Activated CD4-positive, alpha-beta T cell treated with anti-CD3 and anti-CD28 coated beads, Interleukin-2, Interleukin-6, amounts not matched to agents 100 ng/mL and 50 ng/mL, durations not matched to agents 16 hours and 8 hours (primary cell): ENCODE measurements at regions not wholly inside any gene's neighbourhood (a gene's known extent, or its start where the extent isn't known, plus 50 kb on each side); places are given as distances from the start of the nearest gene placed in this dataset.

ENCODE experiments used
- DNase-seq: peaks from one replicate; pipeline ENCODE4 v3.0.0-alpha.2; 2020

DNA sequence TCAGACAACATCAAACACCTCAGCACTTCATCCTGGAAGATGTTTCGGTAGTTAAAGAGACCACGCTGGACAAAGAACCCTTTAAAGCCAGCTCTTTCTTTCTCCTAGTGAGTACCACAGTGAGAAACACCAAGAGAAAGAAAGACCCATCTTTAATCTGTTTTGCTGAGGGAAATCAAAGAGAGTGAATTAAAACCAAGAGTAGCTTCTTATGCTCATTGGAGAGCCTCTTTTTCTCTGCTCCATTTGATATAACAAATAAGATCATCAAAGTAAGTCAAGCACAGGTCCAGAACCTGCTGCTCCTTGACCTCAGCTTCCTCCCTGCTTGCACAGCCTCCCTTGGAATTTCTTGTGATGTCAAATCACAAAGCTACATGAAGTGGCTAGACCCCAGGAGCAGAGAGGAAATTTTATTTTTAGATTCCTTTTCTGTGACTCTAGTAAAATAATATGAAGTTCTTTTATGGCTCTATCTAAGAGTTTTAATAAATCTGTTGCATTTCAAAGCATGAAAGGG, 436.4 kb downstream of the C3orf38 start:
- DNase-seq, result no peak

- DNase-seq, result no peak
Measured at GRCh38 chr3:88589138-88589537, 439.4 kb downstream of the C3orf38 start.

DNA sequence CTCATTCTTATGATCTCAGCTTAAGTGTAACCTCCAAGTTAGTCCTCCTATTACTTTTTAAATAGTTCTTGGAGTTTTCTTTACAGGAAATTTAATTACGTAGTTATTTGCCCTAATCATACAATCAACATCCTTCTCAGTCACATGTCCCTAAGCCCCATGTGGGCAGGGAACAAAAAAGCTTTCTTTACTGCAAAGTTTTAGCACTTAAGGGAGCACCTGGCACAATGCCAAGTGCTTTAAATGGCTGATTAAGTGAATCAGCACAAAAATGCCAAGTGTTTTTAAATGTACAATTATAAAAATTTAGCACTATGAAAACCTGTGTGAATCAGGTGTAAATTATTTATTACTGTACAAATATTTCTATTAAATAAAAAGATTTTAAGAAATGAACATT, 445.3 kb downstream of the C3orf38 start:
- DNase-seq, result no peak

DNA sequence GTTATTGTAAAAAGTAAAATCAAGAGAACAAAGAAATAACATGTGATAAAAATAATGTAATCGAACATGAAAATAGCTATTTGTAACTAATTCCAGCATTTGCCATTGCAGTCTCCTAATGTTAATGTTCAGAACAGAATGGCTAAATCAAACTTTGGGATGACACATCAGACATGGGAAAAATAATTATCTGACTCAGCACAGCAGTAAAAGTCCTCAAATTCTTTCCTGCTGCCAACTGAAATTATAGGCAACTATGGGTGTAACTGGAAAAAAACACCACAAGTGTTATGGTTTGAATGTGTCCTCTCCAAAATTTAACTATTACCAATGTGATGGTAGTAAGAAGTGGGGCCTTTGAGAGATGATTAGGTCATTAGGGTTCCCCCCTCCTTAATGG, 446.7 kb downstream of the C3orf38 start:
- no peak for DNase-seq

- DNase-seq, result no peak
Measured at GRCh38 chr3:88610820-88611219, 461.1 kb downstream of the C3orf38 start.

DNA sequence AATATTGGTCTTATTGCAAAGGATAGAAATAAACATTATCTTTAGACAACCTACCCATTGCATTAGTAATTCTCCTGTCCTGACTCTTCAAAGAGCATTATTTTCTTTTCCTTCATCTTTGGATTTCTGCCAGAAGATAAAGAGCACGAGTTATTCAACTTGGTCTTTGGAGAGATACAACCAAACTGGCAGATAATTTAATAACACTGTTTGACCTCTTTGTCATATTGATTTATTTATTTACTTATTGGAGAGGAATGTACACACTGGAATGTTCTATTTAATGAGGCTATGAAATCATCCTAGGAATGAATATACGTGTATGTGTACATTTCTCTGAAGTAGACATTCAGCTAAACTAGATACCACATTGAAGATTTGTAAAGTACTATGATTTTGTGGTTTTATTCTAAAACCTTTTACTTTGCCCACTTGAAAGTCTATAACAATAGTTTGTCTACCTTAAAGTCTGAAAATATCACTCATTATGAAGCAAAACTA, 462.1 kb downstream of the C3orf38 start:
- DNase-seq, result no peak

DNA sequence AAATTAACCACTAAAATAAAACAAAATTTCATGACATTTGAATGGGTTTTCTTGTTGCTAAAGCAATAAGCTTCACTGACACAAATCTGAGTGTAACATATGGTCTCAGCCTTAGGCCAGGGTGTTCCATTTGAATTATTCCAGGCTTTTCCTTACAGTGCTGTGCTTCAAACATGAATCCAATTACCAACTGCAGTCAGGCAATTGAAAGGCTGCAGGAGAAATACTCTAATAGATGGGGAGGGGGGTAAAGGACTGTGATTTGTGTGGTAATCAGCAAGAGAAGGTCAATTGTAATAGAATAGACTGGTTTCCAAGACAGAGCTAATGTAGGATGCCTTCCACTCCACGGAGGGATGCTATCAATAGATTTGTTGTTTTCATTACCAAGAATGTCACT, 466.7 kb downstream of the C3orf38 start:
- no peak for DNase-seq

- no peak for DNase-seq
Measured at GRCh38 chr3:88617283-88617682, 467.5 kb downstream of the C3orf38 start.

GRCh38 chr3:88618021-88618645, 468.4 kb downstream of the C3orf38 start:
- DNase-seq, result no peak

DNA sequence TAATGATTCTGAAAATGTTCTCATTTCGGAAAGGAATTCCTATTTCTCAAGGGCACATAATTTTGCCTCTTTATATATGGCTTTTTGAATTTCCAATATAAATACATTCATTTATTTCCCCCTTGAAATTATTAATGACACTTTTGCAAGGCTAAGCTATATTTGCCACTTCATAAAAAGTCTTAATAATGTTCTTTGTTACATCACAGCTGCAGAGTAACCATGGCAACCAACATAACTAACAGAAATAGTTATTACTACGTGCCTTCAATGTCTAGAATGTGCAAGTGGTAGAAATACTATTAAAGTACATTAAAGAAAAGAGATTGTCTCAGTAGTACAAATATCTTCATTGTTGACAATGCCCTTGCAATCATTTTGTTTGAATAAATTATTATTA, 471.8 kb downstream of the C3orf38 start:
- DNase-seq, result no peak

DNA sequence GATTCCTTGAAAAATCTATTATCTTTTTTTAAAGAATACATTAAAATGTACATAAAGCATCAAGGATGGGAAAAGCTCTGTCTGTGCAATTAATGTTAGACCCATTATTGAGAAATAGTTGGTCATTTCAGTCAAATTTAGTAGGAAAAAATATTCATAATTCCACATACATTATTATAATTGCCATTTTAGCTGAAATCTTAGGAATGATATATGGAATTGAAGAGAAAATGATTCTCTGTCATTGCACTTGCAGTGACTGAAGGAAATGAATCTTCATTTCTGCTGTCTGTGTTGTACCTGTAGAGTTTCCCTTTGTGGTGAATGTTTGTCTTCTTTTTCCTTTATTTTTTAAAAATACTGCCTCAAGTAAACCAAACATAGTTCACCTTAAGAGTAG, 473.9 kb downstream of the C3orf38 start:
- no peak for DNase-seq

DNA sequence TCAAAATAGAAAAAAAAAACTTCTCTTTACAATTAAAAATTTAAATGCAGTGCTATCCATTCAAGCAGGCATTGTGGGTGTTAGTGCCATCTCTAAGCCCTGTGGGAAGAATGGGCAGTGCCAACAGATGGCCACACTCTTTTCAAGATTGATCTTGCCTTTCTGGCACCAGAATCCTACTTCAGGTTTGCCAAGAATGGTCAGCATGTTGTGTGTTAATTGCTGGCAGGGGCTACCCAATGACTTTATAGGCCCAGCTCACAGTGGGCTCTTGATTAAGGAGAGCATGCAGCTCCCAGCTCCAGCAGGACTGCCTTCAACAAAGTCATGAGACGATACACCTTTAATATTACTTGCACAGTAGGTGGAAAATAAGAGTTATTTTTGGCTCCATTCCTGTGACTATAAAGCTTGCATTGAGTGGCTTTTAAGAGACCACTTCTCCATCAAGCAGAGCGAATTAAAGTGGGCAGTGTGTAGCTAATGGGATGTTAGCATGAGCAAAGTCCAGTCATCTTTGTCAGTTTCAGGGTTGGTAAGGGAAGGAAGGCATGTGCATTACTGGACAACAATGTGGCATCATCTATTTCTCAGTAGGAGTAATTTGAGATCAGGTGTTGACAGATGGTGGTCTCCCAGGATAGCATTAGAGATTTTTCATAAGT, 476.8 kb downstream of the C3orf38 start:
- DNase-seq, result no peak

DNA sequence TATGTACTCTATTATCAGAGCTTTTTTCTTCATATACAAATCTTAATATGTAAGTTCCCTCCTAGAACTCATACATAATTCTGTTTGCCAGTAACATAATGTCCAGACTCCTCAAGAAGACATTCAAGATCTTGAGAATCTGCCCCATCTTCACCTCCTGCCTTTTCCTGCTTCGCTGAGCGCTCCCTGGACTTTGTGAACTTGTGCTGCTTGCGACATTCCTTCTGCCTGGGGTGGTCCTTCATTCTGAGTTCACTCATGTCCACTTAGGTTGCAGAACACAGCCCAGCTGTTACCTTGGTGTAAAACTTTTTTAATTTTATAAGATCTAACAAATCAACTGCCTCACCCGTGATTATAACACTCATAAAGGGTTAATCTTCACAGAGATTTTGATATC, 478.5 kb upstream of the EPHA3 start:
- no peak for DNase-seq

DNA sequence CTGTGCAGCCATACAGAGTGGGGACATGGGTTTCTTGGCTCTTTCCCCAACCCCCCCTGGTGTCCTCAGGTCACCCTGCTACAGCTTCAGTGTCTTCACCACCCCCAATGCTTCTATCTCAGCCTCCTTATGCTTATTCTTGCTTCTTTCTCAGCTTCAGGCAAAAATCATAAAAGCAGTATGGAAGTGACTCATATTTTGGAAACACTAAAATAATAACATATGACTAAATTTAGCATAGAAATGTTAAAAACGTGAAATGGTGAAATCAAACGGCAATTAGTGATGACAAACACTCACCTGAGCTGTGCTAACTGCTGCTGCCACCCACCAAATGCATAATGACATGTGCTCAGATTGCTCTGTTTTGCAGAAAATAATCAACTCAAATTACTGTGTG, 475.2 kb upstream of the EPHA3 start:
- no peak for DNase-seq

GRCh38 chr3:88640581-88640980, 466.8 kb upstream of the EPHA3 start:
- no peak for DNase-seq

DNA sequence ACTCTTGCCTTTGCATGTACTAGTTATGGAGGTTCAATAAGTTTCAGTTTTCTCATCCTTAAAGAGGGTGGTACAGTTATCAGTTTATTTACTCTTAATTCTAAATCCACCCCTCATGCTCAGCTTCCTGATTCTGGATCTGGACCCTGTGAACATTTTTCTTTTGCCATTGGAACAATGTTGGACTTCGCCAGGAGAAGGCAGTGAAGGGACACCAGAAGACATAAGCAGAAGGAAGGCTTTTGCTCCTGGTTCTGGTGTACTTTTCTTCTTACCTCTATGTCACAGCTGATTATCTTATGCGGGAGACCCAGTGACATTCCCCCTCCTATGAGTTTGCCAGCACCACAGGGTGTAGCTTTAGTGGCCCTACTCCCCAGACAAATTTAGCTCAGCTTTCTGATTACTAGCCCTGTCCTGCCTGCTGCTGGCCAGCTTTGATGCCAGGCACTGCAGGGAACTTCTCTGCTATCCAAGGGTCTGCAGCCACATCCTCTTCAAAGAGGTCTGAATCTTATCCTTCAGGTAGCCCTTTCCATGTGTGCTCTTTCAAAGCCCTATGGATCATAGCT, 466.3 kb upstream of the EPHA3 start:
- DNase-seq, result no peak

DNA sequence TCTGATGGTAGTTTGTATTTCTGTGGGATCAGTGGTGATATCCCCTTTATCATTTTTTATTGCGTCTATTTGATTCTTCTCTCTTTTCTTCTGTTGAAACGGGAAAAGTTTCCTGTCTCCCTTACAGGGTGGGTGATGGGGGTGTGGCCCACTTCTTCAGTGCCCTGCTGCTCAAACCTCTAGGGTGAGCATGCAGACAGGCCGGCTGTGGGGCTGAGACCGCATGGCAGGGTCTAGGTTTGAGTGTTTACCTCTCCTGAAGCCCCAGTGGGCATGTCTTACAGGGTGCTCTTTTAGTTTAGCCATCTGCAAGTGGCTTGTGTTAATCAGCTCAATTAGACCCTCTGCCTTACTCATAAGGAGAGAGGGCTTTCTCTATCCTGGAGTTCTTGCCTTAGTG, 450.0 kb upstream of the EPHA3 start:
- no peak for DNase-seq

DNA sequence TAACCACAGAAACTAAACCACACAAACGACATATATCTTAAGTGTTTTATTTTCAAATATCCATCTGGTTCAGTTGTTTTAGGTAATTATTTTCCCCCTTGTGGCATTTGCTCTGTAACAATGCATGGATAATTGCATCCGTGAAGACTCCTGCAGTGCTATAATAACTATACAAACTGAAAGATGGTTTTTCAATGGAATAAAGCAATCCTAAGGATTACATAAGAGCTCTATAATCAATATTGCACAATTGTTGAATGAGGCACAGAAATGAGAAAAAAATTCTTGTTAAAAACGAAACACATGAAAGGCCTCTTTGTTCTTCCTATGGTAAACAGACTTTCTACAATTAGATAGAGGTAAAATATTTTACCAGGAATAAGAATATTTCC, 446.0 kb upstream of the EPHA3 start:
- no peak for DNase-seq

GRCh38 chr3:88668180-88668579, 439.2 kb upstream of the EPHA3 start:
- no peak for DNase-seq

GRCh38 chr3:88671573-88671972, 435.8 kb upstream of the EPHA3 start:
- no peak for DNase-seq

DNA sequence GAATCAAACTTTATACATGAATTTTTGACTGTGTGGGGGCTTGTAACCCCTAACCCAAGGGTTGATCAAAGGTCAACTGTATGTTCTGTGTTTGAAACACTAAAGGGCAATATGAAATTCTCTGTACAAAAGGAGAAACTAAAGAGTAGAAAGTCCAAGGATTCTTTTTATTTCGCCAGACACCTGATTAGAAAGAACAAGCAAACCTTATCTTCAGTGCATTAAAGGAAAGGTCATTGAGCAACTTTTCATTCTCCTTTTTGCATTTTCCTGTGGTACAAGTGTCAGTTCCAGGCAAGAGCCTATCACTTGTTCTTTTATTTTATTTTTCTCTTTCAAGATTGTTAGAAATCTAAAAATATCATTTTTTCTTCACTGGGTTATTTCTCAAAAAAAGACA, 430.1 kb upstream of the EPHA3 start:
- no peak for DNase-seq

GRCh38 chr3:88678747-88679146, 428.7 kb upstream of the EPHA3 start:
- DNase-seq, result no peak

GRCh38 chr3:88690287-88690686, 417.1 kb upstream of the EPHA3 start:
- no peak for DNase-seq

GRCh38 chr3:88691081-88691480, 416.3 kb upstream of the EPHA3 start:
- no peak for DNase-seq
